Breast epithelium (tissue), 4 donors: ENCODE measurements at regions not wholly inside any gene's neighbourhood (a gene's known extent, or its start where the extent isn't known, plus 50 kb on each side); places are given as distances from the start of the nearest gene placed in this dataset.
A peak's percentile ranks its signal among the peaks of the same experiment; 100 is the strongest.

Source experiments
- DNase-seq, 2 donors: peaks; one replicate each; pipeline ENCODE4 v3.0.0-alpha.2; 2019; ENCODE audit warnings: low spot score in 2 of 2
- H3K27ac ChIP-seq, 2 donors: fragments of 200-600 bp; sonication (generic) in 1 of 2; one replicate each; pipeline ENCODE4 v1.5.1; 2016 to 2019; ENCODE audit warnings: mild to moderate bottlenecking in 1 of 2
- H3K27me3 ChIP-seq, 2 donors: fragments of 200-600 bp; sonication (generic) in 1 of 2; one replicate each; pipeline versions ENCODE4 v1.5.1 to v1.6.0; 2017 to 2019; ENCODE audit warnings: control low read depth in 1 of 2, mild to moderate bottlenecking in 1 of 2
- H3K36me3 ChIP-seq: fragments of 200-600 bp; one replicate; pipeline ENCODE4 v1.5.1; 2019
- H3K4me1 ChIP-seq, 2 donors: fragments of 200-600 bp; sonication (generic); one replicate each; pipeline ENCODE4 v1.5.1; 2016 to 2019; ENCODE audit warnings: control low read depth in 1 of 2
- H3K4me3 ChIP-seq, 3 donors: fragments of 200-600 bp; sonication (generic); 1 replicate in 2 of 3; 2 replicates in 1 of 3; pipeline ENCODE4 v1.5.1; 2016 to 2019; ENCODE audit warnings: mild to moderate bottlenecking in 3 of 3, moderate library complexity in 2 of 3
- H3K9me3 ChIP-seq, 2 donors: fragments of 200-600 bp; sonication (generic) in 1 of 2; one replicate each; pipeline ENCODE4 v1.5.1; 2016 to 2019; ENCODE audit warnings: control low read depth in 1 of 2
- CTCF ChIP-seq, 3 donors: fragments of 450-650 bp; IDR thresholded peaks; one replicate each; pipeline ENCODE4 v1.5.1; 2016 to 2017; ENCODE audit warnings: antibody characterized with exemption in 3 of 3, mild to moderate bottlenecking in 3 of 3, moderate library complexity in 3 of 3
- POLR2A ChIP-seq: fragments of 450-650 bp; IDR thresholded peaks from one replicate; pipeline ENCODE4 v1.6.1; 2016; ENCODE audit warnings: antibody characterized with exemption, mild to moderate bottlenecking, moderate library complexity
- POLR2AphosphoS5 ChIP-seq, 3 donors: sonication (generic); formaldehyde crosslinking; IDR thresholded peaks; one replicate each; pipeline ENCODE4 v1.6.1; 2017; ENCODE audit warnings: antibody characterized with exemption in 3 of 3
- intact Hi-C: fragments of 100-400 bp; cut with DNase I; formaldehyde crosslinking; loops from one replicate; pipeline ENCODE4 v1.15.1; 2023; ENCODE audit warnings: low total_unique reads

GRCh38 chr16:80027007-80027965 lies 426.7 kb upstream of the MAF start:
- Histone ChIP-seq H3K27me3 (no peaks in the 10 kb centered on the region), H3K9me3 (no peaks in the 10 kb centered on the region), H3K36me3 (no peaks in the 10 kb centered on the region), H3K27ac (no peak overlapping the region), H3K4me3 (peak overlapping the region in 1 of 3 donors; percentile 12), H3K4me1 (no peaks in the 10 kb centered on the region)
- intact Hi-C loops = no loop called here
- DNase-seq = peak; percentile 52 to 68
- no peak for TF ChIP-seq CTCF (IDR thresholded peaks at IDR 0.05)
- TF ChIP-seq POLR2AphosphoS5 (IDR thresholded peaks at IDR 0.05) = no peak
- TF ChIP-seq POLR2A = no peak

GRCh38 chr16:80025236-80025635 lies 424.7 kb upstream of the MAF start:
- Histone ChIP-seq H3K27me3 (no peaks in the 10 kb centered on the region), H3K27ac (no peak overlapping the region), H3K36me3 (no peaks in the 10 kb centered on the region), H3K4me1 (no peaks in the 10 kb centered on the region), H3K4me3 (no peak overlapping the region), H3K9me3 (no peaks in the 10 kb centered on the region)
- TF ChIP-seq POLR2AphosphoS5 (IDR thresholded peaks at IDR 0.05) = no peak
- no peak for TF ChIP-seq CTCF (IDR thresholded peaks at IDR 0.05)
- intact Hi-C loops = no loop called here
- no peak for DNase-seq

- Histone ChIP-seq H3K27me3 (no peaks in the 10 kb centered on the region), H3K36me3 (no peaks in the 10 kb centered on the region), H3K27ac (no peak overlapping the region), H3K9me3 (no peaks in the 10 kb centered on the region), H3K4me1 (no peaks in the 10 kb centered on the region), H3K4me3 (no peak overlapping the region)
- DNase-seq = no peak
- intact Hi-C loops = no loop called here
- no peak for TF ChIP-seq POLR2A
- TF ChIP-seq POLR2AphosphoS5 (IDR thresholded peaks at IDR 0.05) = no peak
- TF ChIP-seq CTCF (IDR thresholded peaks at IDR 0.05) = no peak
These were observed 423.9 kb upstream of the MAF start for GRCh38 chr16:80024443-80024842.

GRCh38 chr16:80023865-80024264 lies 423.3 kb upstream of the MAF start:
- DNase-seq = no peak
- no peak for TF ChIP-seq CTCF (IDR thresholded peaks at IDR 0.05)
- TF ChIP-seq POLR2AphosphoS5 (IDR thresholded peaks at IDR 0.05) = no peak
- TF ChIP-seq POLR2A = no peak
- no peak overlapping the region for H3K4me3 ChIP-seq
- no peaks in the 10 kb centered on the region for H3K4me1 ChIP-seq
- no peaks in the 10 kb centered on the region for H3K36me3 ChIP-seq
- H3K9me3 ChIP-seq = no peaks in the 10 kb centered on the region
- intact Hi-C loops = no loop called here
- no peak overlapping the region for H3K27ac ChIP-seq
- no peaks in the 10 kb centered on the region for H3K27me3 ChIP-seq

GRCh38 chr16:80019395-80019794 lies 418.9 kb upstream of the MAF start:
- TF ChIP-seq CTCF (IDR thresholded peaks at IDR 0.05) (no peak), POLR2AphosphoS5 (IDR thresholded peaks at IDR 0.05) (no peak), POLR2A (no peak)
- H3K4me1 ChIP-seq = no peaks in the 10 kb centered on the region
- no peak overlapping the region for H3K27ac ChIP-seq
- no peaks in the 10 kb centered on the region for H3K36me3 ChIP-seq
- no peaks in the 10 kb centered on the region for H3K27me3 ChIP-seq
- H3K4me3 ChIP-seq = no peak overlapping the region
- no peak for DNase-seq
- intact Hi-C loops = loop anchor here (10.0 kb wide), 1 partner anchor 1025 kb away; no protein-coding TSS in a partner anchor
- H3K9me3 ChIP-seq = no peaks in the 10 kb centered on the region
